Trophoblast cell (in vitro differentiated cells and primary cell): ENCODE measurements at regions not wholly inside any gene's neighbourhood (a gene's known extent, or its start where the extent isn't known, plus 50 kb on each side); places are given as distances from the start of the nearest gene placed in this dataset.

ENCODE experiments used
- DNase-seq, 2 donors: peaks; one replicate each; pipeline ENCODE4 v3.0.0-alpha.2; 2016
- H2AFZ ChIP-seq: 2 replicates; pipeline ENCODE4 v1.6.1; 2013; ENCODE audit warnings: low read length, moderate library complexity, mild to moderate bottlenecking; ENCODE audit not compliant: insufficient read depth, poor library complexity
- H2AK5ac ChIP-seq: 2 replicates; pipeline ENCODE4 v1.6.1; 2013; ENCODE audit warnings: mild to moderate bottlenecking, low read length
- H2BK120ac ChIP-seq: 2 replicates; pipeline ENCODE4 v1.6.1; 2013; ENCODE audit warnings: low read length, mild to moderate bottlenecking, moderate library complexity; ENCODE audit not compliant: insufficient read depth, poor library complexity
- H2BK12ac ChIP-seq: 2 replicates; pipeline ENCODE4 v1.6.1; 2013; ENCODE audit warnings: mild to moderate bottlenecking, low read length, moderate library complexity
- H2BK5ac ChIP-seq: 2 replicates; pipeline ENCODE4 v1.6.1; 2013; ENCODE audit warnings: low read length, low read depth, moderate library complexity, mild to moderate bottlenecking; ENCODE audit not compliant: poor library complexity
- H3K14ac ChIP-seq: 2 replicates; pipeline ENCODE4 v1.6.1; 2013; ENCODE audit warnings: mild to moderate bottlenecking, low read length
- H3K18ac ChIP-seq: 2 replicates; pipeline ENCODE4 v1.6.1; 2013; ENCODE audit warnings: mild to moderate bottlenecking, low read length
- H3K23ac ChIP-seq: 2 replicates; pipeline ENCODE4 v1.6.1; 2013; ENCODE audit warnings: low read length
- H3K27ac ChIP-seq: 2 replicates; pipeline ENCODE4 v1.5.1; 2013; ENCODE audit warnings: low read depth, mild to moderate bottlenecking, inconsistent platforms, low read length, moderate library complexity
- H3K27me3 ChIP-seq: 2 replicates; pipeline ENCODE4 v1.6.1; 2013; ENCODE audit warnings: inconsistent platforms, mild to moderate bottlenecking, low read length, moderate library complexity; ENCODE audit not compliant: insufficient read depth
- H3K36me3 ChIP-seq, 2 experiments: 1 replicate in 1 of 2; 2 replicates in 1 of 2; pipeline ENCODE4 v1.6.1; 2013; ENCODE audit warnings: low read length in 2 of 2, mild to moderate bottlenecking in 2 of 2, moderate library complexity in 1 of 2; ENCODE audit not compliant: insufficient read depth in 2 of 2, control insufficient read depth in 1 of 2
- H3K4ac ChIP-seq: 2 replicates; pipeline ENCODE4 v1.6.1; 2013; ENCODE audit warnings: low read depth, mild to moderate bottlenecking, low read length, moderate library complexity
- H3K4me1 ChIP-seq, 2 experiments: 1 replicate in 1 of 2; 2 replicates in 1 of 2; pipeline ENCODE4 v1.6.1; 2013; ENCODE audit warnings: low read length in 2 of 2, mild to moderate bottlenecking in 2 of 2, moderate library complexity in 1 of 2; ENCODE audit not compliant: insufficient read depth in 2 of 2, control insufficient read depth in 1 of 2
- H3K4me2 ChIP-seq: 2 replicates; pipeline ENCODE4 v1.6.1; 2013; ENCODE audit warnings: inconsistent platforms, mild to moderate bottlenecking, low read length, moderate library complexity
- H3K4me3 ChIP-seq: 2 replicates; pipeline ENCODE4 v1.5.1; 2013; ENCODE audit warnings: mild to moderate bottlenecking, low read depth, low read length, inconsistent platforms
- H3K79me1 ChIP-seq: one replicate; pipeline ENCODE4 v1.6.1; 2013; ENCODE audit warnings: low read length
- H3K79me2 ChIP-seq: 2 replicates; pipeline ENCODE4 v1.6.1; 2013; ENCODE audit warnings: low read length, mild to moderate bottlenecking; ENCODE audit not compliant: control insufficient read depth, insufficient read depth, poor library complexity
- H3K9ac ChIP-seq: 2 replicates; pipeline ENCODE4 v1.6.1; 2013; ENCODE audit warnings: mild to moderate bottlenecking, low read length
- H3K9me3 ChIP-seq: 2 replicates; pipeline ENCODE4 v1.6.1; 2013; ENCODE audit warnings: low read depth, mild to moderate bottlenecking, control low read depth, inconsistent platforms, low read length; ENCODE audit not compliant: insufficient read depth
- H4K12ac ChIP-seq: 2 replicates; pipeline ENCODE4 v1.6.1; 2013; ENCODE audit warnings: low read depth, mild to moderate bottlenecking, low read length, moderate library complexity
- H4K8ac ChIP-seq: 2 replicates; pipeline ENCODE4 v1.6.1; 2013; ENCODE audit warnings: low read depth, mild to moderate bottlenecking, low read length, moderate library complexity
- H4K91ac ChIP-seq: one replicate; pipeline ENCODE4 v1.6.1; 2013; ENCODE audit warnings: low read depth, mild to moderate bottlenecking, low read length, moderate library complexity
- WGBS: extraction: QIAGEN DNeasy Blood & Tissue Kit; methylation state at CpG from one replicate; pipeline ENCODE4 v1.1.7; 2013; ENCODE audit warnings: missing lambda C conversion rate; ENCODE audit not compliant: insufficient read length, insufficient coverage; ENCODE audit errors: extremely low coverage; 5-methylcytosine and 5-hydroxymethylcytosine counted together

- H3K9ac ChIP-seq = no peak overlapping the region
- no peaks in the 10 kb centered on the region for H3K36me3 ChIP-seq
- no peak overlapping the region for H2BK12ac ChIP-seq
- H4K91ac ChIP-seq = no peak overlapping the region
- no peak overlapping the region for H2BK120ac ChIP-seq
- H4K8ac ChIP-seq = no peak overlapping the region
- no peak overlapping the region for H3K18ac ChIP-seq
- H3K9me3 ChIP-seq = no peaks in the 10 kb centered on the region
- H3K4me3 ChIP-seq = no peak overlapping the region
- no peaks in the 10 kb centered on the region for H3K4me1 ChIP-seq
- no peak overlapping the region for H3K4ac ChIP-seq
- no peak for DNase-seq
- no peak overlapping the region for H4K12ac ChIP-seq
- no peak overlapping the region for H3K14ac ChIP-seq
- no peak overlapping the region for H2AK5ac ChIP-seq
- no peaks in the 10 kb centered on the region for H3K79me1 ChIP-seq
- no CpG with 5 or more reads among the region's 2 CpGs for WGBS
- no peak overlapping the region for H3K27ac ChIP-seq
- no peaks in the 10 kb centered on the region for H3K79me2 ChIP-seq
- no peaks in the 10 kb centered on the region for H3K27me3 ChIP-seq
- no peak overlapping the region for H3K23ac ChIP-seq
- no peak overlapping the region for H2AFZ ChIP-seq
- no peak overlapping the region for H3K4me2 ChIP-seq
- no peak overlapping the region for H2BK5ac ChIP-seq
These were observed 328.3 kb downstream of the EPHA4 start for GRCh38 chr2:221243771-221244170.

- no peaks in the 10 kb centered on the region for H3K79me2 ChIP-seq
- no peak overlapping the region for H4K8ac ChIP-seq
- no peaks in the 10 kb centered on the region for H3K27me3 ChIP-seq
- no peak overlapping the region for H2BK12ac ChIP-seq
- H3K4me1 ChIP-seq = no peaks in the 10 kb centered on the region
- no peak overlapping the region for H3K9ac ChIP-seq
- no CpG with 5 or more reads among the region's 3 CpGs for WGBS
- H2BK5ac ChIP-seq = no peak overlapping the region
- H3K9me3 ChIP-seq = no peaks in the 10 kb centered on the region
- H4K91ac ChIP-seq = no peak overlapping the region
- H2BK120ac ChIP-seq = no peak overlapping the region
- no peak overlapping the region for H3K23ac ChIP-seq
- no peak overlapping the region for H3K14ac ChIP-seq
- H2AFZ ChIP-seq = no peak overlapping the region
- no peak overlapping the region for H2AK5ac ChIP-seq
- no peak for DNase-seq
- no peaks in the 10 kb centered on the region for H3K79me1 ChIP-seq
- H3K4me3 ChIP-seq = no peak overlapping the region
- H3K27ac ChIP-seq = no peak overlapping the region
- no peak overlapping the region for H3K18ac ChIP-seq
- no peak overlapping the region for H4K12ac ChIP-seq
- H3K36me3 ChIP-seq = no peaks in the 10 kb centered on the region
- no peak overlapping the region for H3K4ac ChIP-seq
- no peak overlapping the region for H3K4me2 ChIP-seq
These were observed 327.1 kb downstream of the EPHA4 start for GRCh38 chr2:221245045-221245444.

GRCh38 chr2:221245772-221246171 is 326.3 kb downstream of the EPHA4 start:
- no CpG with 5 or more reads among the region's 2 CpGs for WGBS
- Histone ChIP-seq H3K9me3 (no peaks in the 10 kb centered on the region), H3K79me1 (no peaks in the 10 kb centered on the region), H3K4me2 (no peak overlapping the region), H4K12ac (no peak overlapping the region), H4K8ac (no peak overlapping the region), H3K79me2 (no peaks in the 10 kb centered on the region), H3K27ac (no peak overlapping the region), H3K4me3 (no peak overlapping the region), H3K23ac (no peak overlapping the region), H2AK5ac (no peak overlapping the region), H3K9ac (no peak overlapping the region), H2BK12ac (no peak overlapping the region), H4K91ac (no peak overlapping the region), H3K36me3 (no peaks in the 10 kb centered on the region), H2AFZ (no peak overlapping the region), H2BK5ac (no peak overlapping the region), H3K4me1 (no peaks in the 10 kb centered on the region), H3K18ac (no peak overlapping the region), H3K4ac (no peak overlapping the region), H2BK120ac (no peak overlapping the region), H3K27me3 (no peaks in the 10 kb centered on the region), H3K14ac (no peak overlapping the region)
- DNase-seq = no peak

GRCh38 chr2:221254299-221254698 is 317.8 kb downstream of the EPHA4 start:
- Histone ChIP-seq H4K8ac (no peak overlapping the region), H3K4me3 (no peak overlapping the region), H3K18ac (no peak overlapping the region), H3K14ac (no peak overlapping the region), H3K9me3 (no peaks in the 10 kb centered on the region), H3K27me3 (no peaks in the 10 kb centered on the region), H3K9ac (no peak overlapping the region), H3K27ac (no peak overlapping the region), H2BK12ac (no peak overlapping the region), H4K91ac (no peak overlapping the region), H4K12ac (no peak overlapping the region), H2AFZ (no peak overlapping the region), H3K4me1 (peaks cover 0 to 4% of the 10 kb centered on the region in 2 experiments), H3K36me3 (no peaks in the 10 kb centered on the region), H2BK5ac (no peak overlapping the region), H2BK120ac (no peak overlapping the region), H3K4ac (no peak overlapping the region), H3K23ac (no peak overlapping the region), H3K79me1 (no peaks in the 10 kb centered on the region), H3K79me2 (no peaks in the 10 kb centered on the region), H2AK5ac (no peak overlapping the region), H3K4me2 (no peak overlapping the region)
- WGBS = no CpG with 5 or more reads among the region's 4 CpGs
- no peak for DNase-seq
